Keratinocyte (primary cell): ENCODE measurements at regions not wholly inside any gene's neighbourhood (a gene's known extent, or its start where the extent isn't known, plus 50 kb on each side); places are given as distances from the start of the nearest gene placed in this dataset.

Source experiments
- DNase-seq: peaks from one replicate; pipeline ENCODE4 v3.0.0-alpha.2; 2011; ENCODE audit warnings: low read depth, missing footprints, low spot score
- FAIRE-seq: peaks from 2 replicates; lab custom pipeline; 2011; peaks lifted over from hg19 to GRCh38; lab: Jason Lieb, UNC
- H2AFZ ChIP-seq: 2 replicates; pipeline ENCODE4 v1.6.0; 2012; ENCODE audit warnings: low read length, control low read depth, inconsistent platforms; ENCODE audit not compliant: control insufficient read depth
- H3K27ac ChIP-seq: 2 replicates; pipeline ENCODE4 v1.5.1; 2011; ENCODE audit warnings: low read length; ENCODE audit not compliant: control insufficient read depth, insufficient read depth
- H3K27me3 ChIP-seq: 3 replicates; pipeline ENCODE4 v1.6.0; 2011; ENCODE audit warnings: low read length; ENCODE audit not compliant: control insufficient read depth, insufficient read depth; ENCODE audit errors: extremely low read depth
- H3K36me3 ChIP-seq, 2 experiments: 2 replicates in 1 of 2; 3 replicates in 1 of 2; pipeline ENCODE4 v1.5.1; 2011; ENCODE audit warnings: low read length in 2 of 2, mild to moderate bottlenecking in 1 of 2; ENCODE audit not compliant: control insufficient read depth in 2 of 2, insufficient read depth in 2 of 2; ENCODE audit errors: extremely low read depth in 1 of 2
- H3K4me1 ChIP-seq: 3 replicates; pipeline ENCODE4 v1.5.1; 2011; ENCODE audit warnings: low read length; ENCODE audit not compliant: control insufficient read depth, insufficient read depth; ENCODE audit errors: extremely low read depth
- H3K4me2 ChIP-seq: 3 replicates; pipeline ENCODE4 v1.6.0; 2011; ENCODE audit warnings: low read depth, low read length; ENCODE audit not compliant: control insufficient read depth, insufficient read depth; ENCODE audit errors: extremely low read depth
- H3K4me3 ChIP-seq, 3 experiments: fragments of 200-600 bp in 1 of 3; sonication (generic) in 1 of 3; 2 replicates in 2 of 3; 3 replicates in 1 of 3; pipeline ENCODE4 v1.5.1; 2011 to 2016; ENCODE audit warnings: low read length in 3 of 3, mild to moderate bottlenecking in 3 of 3, control low read depth in 2 of 3, inconsistent platforms in 1 of 3, low read depth in 1 of 3, mixed read lengths in 1 of 3, mixed run types in 1 of 3, moderate library complexity in 1 of 3; ENCODE audit not compliant: control insufficient read depth in 2 of 3, insufficient read depth in 2 of 3; ENCODE audit errors: extremely low read depth in 1 of 3
- H3K79me2 ChIP-seq: 2 replicates; pipeline ENCODE4 v1.6.0; 2012; ENCODE audit warnings: low read length; ENCODE audit not compliant: control insufficient read depth, insufficient read depth
- H3K9ac ChIP-seq: 3 replicates; pipeline ENCODE4 v1.6.0; 2011; ENCODE audit warnings: low read length; ENCODE audit not compliant: control insufficient read depth, insufficient read depth; ENCODE audit errors: extremely low read depth
- H3K9me1 ChIP-seq: 3 replicates; pipeline ENCODE4 v1.6.0; 2011; ENCODE audit warnings: low read length; ENCODE audit not compliant: control insufficient read depth, insufficient read depth; ENCODE audit errors: extremely low read depth
- H3K9me3 ChIP-seq: 2 replicates; pipeline ENCODE4 v1.5.1; 2012; ENCODE audit warnings: low read depth, low read length; ENCODE audit not compliant: control insufficient read depth
- H4K20me1 ChIP-seq: 3 replicates; pipeline ENCODE4 v1.6.0; 2011; ENCODE audit warnings: low read length; ENCODE audit not compliant: control insufficient read depth, insufficient read depth; ENCODE audit errors: extremely low read depth
- EZH2 ChIP-seq: IDR thresholded peaks from one replicate; pipeline ENCODE4 v1.6.1; 2012; ENCODE audit warnings: inconsistent platforms, mild to moderate bottlenecking, low read length, moderate library complexity
- dilution Hi-C: fragments of 300-500 bp; cut with MboI; formaldehyde crosslinking; loops from one replicate; pipeline ENCODE4 v1.7.0; 2020; ENCODE audit warnings: low sequenced_read_pairs; ENCODE audit not compliant: extremely low pct_ligation_motif_present
- TF ChIP-seq, protein P1 (sequence below), 3 experiments: IDR thresholded peaks in 1 of 3; conservative IDR thresholded peaks in 1 of 3; optimal IDR thresholded peaks in 1 of 3; 2 replicates in 2 of 3; 3 replicates in 1 of 3; pipeline versions ENCODE3 to v1.5.1; 2011; ENCODE audit warnings: low read length in 3 of 3, mild to moderate bottlenecking in 3 of 3, moderate library complexity in 2 of 3, control low read depth in 1 of 3, inconsistent platforms in 1 of 3; ENCODE audit not compliant: insufficient read depth in 2 of 3; ENCODE audit errors: extremely low read depth in 1 of 3

DNA sequence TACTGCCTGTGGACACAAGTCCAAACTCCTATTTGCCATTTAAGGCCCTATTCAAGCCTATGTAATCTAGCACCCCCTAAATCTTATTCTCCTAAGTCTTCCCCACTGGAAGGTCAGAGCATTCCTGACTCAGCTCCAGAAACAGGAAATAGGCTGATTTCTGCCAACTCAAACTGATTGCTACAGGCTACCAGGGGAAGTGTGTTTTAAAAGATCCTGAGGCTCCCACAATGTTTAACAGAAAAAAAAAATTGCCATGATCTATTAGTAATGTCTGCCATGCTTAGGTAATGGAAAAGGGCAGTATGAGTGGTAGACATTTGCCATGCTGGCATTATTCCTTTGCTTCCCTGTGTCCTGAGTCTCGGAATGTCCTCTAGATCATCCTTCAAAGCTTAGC is 65.8 kb upstream of the BRINP1 start:
- no peaks in the 10 kb centered on the region for H3K27me3 ChIP-seq
- no peaks in the 10 kb centered on the region for H3K4me1 ChIP-seq
- no peaks in the 10 kb centered on the region for H3K9me1 ChIP-seq
- no peak overlapping the region for H2AFZ ChIP-seq
- no peaks in the 10 kb centered on the region for H4K20me1 ChIP-seq
- no peak for DNase-seq
- no peak for TF ChIP-seq EZH2
- TF ChIP-seq, protein P1, sequence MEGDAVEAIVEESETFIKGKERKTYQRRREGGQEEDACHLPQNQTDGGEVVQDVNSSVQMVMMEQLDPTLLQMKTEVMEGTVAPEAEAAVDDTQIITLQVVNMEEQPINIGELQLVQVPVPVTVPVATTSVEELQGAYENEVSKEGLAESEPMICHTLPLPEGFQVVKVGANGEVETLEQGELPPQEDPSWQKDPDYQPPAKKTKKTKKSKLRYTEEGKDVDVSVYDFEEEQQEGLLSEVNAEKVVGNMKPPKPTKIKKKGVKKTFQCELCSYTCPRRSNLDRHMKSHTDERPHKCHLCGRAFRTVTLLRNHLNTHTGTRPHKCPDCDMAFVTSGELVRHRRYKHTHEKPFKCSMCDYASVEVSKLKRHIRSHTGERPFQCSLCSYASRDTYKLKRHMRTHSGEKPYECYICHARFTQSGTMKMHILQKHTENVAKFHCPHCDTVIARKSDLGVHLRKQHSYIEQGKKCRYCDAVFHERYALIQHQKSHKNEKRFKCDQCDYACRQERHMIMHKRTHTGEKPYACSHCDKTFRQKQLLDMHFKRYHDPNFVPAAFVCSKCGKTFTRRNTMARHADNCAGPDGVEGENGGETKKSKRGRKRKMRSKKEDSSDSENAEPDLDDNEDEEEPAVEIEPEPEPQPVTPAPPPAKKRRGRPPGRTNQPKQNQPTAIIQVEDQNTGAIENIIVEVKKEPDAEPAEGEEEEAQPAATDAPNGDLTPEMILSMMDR (optimal IDR thresholded peaks at IDR 0.05 in 1 of 3, IDR thresholded peaks at IDR 0.05 in 1 of 3, conservative IDR thresholded peaks at IDR 0.05 in 1 of 3; ENCODE audit: extremely low read depth in 1 of 3, insufficient read depth in 2 of 3, low read length in 3 of 3), result no peak
- no peak overlapping the region for H3K27ac ChIP-seq
- FAIRE-seq, result no peak
- H3K36me3 ChIP-seq, result no peaks in the 10 kb centered on the region
- H3K4me2 ChIP-seq, result no peak overlapping the region
- no peak overlapping the region for H3K9ac ChIP-seq
- H3K9me3 ChIP-seq, result no peaks in the 10 kb centered on the region
- dilution Hi-C loops, result no loop called here
- H3K4me3 ChIP-seq, result no peak overlapping the region
- no peaks in the 10 kb centered on the region for H3K79me2 ChIP-seq

DNA sequence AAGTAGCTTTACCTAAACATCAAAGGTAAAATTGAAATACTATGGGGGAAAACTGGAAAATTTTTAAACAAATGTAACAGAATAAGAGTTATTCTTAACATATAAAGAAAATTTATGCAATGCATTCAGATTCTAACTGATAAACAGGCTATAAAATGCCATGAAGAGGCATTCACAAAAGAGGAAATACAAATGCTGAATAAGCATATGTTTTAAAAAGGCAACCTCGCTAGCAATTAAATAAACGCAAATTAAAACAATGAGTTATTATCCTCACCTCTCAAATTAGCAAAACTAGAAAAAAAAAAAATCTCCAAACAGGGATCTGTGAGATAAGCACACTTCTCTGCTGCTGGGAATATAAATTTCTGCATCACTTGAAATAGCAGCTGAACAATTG is 63.2 kb upstream of the BRINP1 start:
- TF ChIP-seq, protein P1 (optimal IDR thresholded peaks at IDR 0.05 in 1 of 3, IDR thresholded peaks at IDR 0.05 in 1 of 3, conservative IDR thresholded peaks at IDR 0.05 in 1 of 3; ENCODE audit: extremely low read depth in 1 of 3, insufficient read depth in 2 of 3, low read length in 3 of 3), result no peak
- no peak for TF ChIP-seq EZH2
- DNase-seq (no peak), FAIRE-seq (no peak)
- H2AFZ ChIP-seq, result no peak overlapping the region
- no peak overlapping the region for H3K9ac ChIP-seq
- H4K20me1 ChIP-seq, result no peaks in the 10 kb centered on the region
- dilution Hi-C loops, result no loop called here
- H3K4me1 ChIP-seq, result no peaks in the 10 kb centered on the region
- no peak overlapping the region for H3K4me3 ChIP-seq
- H3K79me2 ChIP-seq, result no peaks in the 10 kb centered on the region
- H3K36me3 ChIP-seq, result no peaks in the 10 kb centered on the region
- no peaks in the 10 kb centered on the region for H3K27me3 ChIP-seq
- no peaks in the 10 kb centered on the region for H3K9me3 ChIP-seq
- H3K4me2 ChIP-seq, result no peak overlapping the region
- no peak overlapping the region for H3K27ac ChIP-seq
- H3K9me1 ChIP-seq, result no peaks in the 10 kb centered on the region
